ENCODE measurements at regions not wholly inside any gene's neighbourhood (a gene's known extent, or its start where the extent isn't known, plus 50 kb on each side); places are given as distances from the start of the nearest gene placed in this dataset.

DNA sequence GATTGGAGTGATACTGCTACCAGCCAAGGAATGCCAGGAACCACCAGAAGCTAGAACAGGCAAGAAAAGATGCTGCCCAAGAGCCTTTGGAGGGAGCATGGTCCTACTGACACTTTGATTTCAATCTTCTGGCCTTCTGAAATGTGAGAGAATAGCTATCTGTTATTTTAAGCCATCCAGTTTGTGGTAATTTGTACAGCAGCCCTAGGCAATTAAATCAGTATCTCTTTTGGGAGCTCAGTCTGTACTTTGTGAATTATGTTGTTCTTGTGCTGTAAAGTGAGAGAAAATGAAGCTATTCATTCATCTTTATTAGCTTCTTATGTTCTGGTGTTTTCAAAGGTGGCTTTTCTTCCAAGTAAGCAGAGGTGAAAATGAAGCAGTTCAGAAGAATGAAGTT, 381.3 kb downstream of the PDCD6IP start:
- TF ChIP-seq ZFX (IDR thresholded peaks at IDR 0.05), result no peak
- TF ChIP-seq, protein P1, sequence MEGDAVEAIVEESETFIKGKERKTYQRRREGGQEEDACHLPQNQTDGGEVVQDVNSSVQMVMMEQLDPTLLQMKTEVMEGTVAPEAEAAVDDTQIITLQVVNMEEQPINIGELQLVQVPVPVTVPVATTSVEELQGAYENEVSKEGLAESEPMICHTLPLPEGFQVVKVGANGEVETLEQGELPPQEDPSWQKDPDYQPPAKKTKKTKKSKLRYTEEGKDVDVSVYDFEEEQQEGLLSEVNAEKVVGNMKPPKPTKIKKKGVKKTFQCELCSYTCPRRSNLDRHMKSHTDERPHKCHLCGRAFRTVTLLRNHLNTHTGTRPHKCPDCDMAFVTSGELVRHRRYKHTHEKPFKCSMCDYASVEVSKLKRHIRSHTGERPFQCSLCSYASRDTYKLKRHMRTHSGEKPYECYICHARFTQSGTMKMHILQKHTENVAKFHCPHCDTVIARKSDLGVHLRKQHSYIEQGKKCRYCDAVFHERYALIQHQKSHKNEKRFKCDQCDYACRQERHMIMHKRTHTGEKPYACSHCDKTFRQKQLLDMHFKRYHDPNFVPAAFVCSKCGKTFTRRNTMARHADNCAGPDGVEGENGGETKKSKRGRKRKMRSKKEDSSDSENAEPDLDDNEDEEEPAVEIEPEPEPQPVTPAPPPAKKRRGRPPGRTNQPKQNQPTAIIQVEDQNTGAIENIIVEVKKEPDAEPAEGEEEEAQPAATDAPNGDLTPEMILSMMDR (conservative IDR thresholded peaks at IDR 0.05), result no peak
- H3K27ac ChIP-seq, result no peak overlapping the region

DNA sequence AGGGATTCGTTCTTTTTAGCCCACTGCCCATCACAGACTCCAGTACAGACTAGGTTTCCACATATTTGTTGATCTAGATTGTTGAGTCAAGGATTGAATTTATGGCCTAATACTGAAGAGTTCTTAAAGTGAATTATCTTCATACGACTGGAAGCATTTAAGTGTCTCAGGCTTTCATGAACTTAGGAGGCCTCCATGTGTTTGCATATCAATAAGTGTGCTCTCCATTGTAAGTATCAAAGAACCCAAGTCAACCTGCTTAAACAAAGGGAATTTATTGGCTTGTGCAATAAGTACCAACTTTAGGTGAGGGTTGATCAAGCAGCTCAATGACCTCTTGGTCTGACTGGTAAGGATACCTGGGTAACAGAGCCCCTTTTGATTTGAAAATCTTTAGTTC, 382.1 kb downstream of the PDCD6IP start:
- no peak overlapping the region for H3K27ac ChIP-seq
- no peak for TF ChIP-seq ZFX (IDR thresholded peaks at IDR 0.05)
- TF ChIP-seq, protein P1 (conservative IDR thresholded peaks at IDR 0.05), result no peak

DNA sequence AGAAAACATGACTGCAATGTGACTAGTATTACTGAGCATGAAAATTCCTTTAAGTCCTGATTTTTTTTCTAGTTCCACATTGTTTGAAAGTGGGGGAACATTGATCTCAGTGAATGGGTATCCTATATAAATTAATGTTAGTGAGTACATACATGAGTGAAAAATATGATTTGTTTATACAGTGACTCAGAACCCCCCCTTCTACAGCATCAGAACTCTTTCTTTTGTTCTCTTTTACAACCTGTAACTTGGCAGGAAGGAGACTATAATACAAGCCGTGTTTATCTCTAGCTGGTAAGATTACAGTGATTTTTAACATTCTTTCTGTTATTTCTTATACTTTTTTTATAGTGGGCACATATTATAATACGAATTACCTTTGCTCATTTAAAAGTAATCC, 384.7 kb downstream of the PDCD6IP start:
- no peak for TF ChIP-seq ZFX (IDR thresholded peaks at IDR 0.05)
- TF ChIP-seq, protein P1 (conservative IDR thresholded peaks at IDR 0.05), result no peak
- H3K27ac ChIP-seq, result no peak overlapping the region

DNA sequence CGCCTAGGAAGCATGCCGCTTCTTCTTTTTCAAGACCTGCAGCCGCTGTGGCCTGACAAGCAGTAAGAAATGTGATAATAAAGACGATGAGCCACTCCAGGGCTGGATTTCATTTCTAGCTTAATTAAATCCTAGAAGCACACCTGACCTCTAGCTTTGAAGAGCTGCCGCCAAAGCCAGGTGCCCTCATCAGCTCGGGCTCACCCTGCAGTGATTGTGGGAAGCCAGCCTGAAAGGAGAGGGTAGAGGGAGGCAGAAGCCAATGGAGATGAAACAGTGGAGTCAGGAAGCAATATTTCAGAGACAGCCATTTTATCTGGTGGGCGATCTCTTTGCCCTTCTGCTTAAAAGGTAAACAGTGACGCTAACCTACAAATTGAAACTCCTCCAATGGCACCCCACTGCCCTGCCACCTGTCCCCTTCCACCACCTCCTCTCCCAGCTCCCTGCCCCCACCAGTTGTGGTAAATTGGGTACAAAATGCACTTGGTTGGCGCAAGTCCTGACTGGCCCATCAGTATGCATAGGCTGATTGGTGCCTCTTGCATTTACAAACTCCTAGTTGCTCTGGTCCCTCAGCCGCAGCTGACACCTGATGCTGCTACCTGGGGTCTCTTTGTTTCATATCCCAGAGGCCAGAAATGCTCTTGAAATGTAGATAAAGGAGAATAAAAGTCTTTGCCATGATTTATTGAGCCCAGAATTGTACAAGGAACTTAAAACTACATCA, 385.3 kb downstream of the PDCD6IP start:
- no peak overlapping the region for H3K27ac ChIP-seq
- TF ChIP-seq, protein P1 (conservative IDR thresholded peaks at IDR 0.05), result no peak
- no peak for TF ChIP-seq ZFX (IDR thresholded peaks at IDR 0.05)

DNA sequence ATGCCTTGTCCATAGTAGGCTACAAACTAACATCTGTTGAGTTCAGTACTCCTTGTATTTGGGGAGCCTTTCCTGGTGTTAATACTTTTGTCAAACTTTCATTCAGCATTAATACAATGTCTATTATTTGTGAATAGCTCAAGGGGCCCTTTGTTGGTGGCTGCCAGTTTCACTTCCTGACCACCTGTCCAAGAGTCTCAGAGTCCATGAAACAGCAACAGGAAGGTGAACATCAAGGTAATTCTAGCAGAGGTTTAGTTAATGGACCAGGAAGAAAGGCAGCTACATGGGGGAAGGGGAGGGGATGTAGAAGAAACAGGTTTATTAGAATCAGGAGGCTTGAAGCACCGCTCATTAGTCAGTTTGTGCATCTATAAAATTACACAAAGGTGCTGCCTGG, 386.9 kb downstream of the PDCD6IP start:
- TF ChIP-seq ZFX (IDR thresholded peaks at IDR 0.05), result no peak
- TF ChIP-seq, protein P1 (conservative IDR thresholded peaks at IDR 0.05), result no peak
- H3K27ac ChIP-seq, result no peak overlapping the region

DNA sequence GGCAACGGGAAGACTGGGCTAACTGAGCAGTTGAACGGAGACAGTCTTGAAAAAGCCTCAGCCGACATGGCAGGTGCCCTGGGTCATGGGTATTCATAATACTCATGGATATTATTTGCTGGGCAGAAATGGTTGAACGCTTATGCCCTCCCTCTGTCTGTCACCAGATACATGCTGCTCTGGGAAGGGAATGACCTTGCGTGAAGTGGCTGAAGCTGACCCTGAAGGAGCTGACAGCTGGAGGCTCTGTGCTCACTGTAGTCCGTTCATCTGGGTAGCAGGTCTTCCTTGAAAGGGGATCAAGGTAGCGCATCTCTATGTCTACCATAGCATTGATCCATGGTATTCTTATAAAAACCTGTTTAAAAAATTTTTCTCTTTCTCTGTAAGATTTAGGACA, 390.7 kb downstream of the PDCD6IP start:
- no peak overlapping the region for H3K27ac ChIP-seq
- no peak for TF ChIP-seq ZFX (IDR thresholded peaks at IDR 0.05)
- TF ChIP-seq, protein P1 (conservative IDR thresholded peaks at IDR 0.05), result no peak

DNA sequence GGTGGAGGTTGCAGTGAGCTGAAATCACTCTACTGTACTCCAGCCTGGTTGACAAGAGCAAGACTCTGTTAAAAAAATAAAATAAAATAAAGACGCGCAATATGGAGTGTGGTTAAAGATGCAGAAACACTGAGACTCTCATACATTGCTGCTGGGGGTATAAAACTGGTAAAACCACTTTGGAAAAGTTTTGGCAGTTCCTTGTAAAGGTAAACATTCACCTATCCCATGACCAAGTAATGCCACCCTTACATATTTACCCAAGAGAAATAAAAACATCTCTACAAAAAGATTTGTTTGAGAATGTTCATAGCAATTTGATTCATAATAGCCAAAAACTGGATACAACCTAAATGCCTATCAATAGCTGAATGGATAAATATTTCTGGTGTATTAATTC, 398.5 kb downstream of the PDCD6IP start:
- H3K27ac ChIP-seq, result peak overlapping the region; percentile 65

More for the DNA sequence above, 398.5 kb downstream of the PDCD6IP start:
- TF ChIP-seq, protein P1 (conservative IDR thresholded peaks at IDR 0.05), result no peak
- no peak for TF ChIP-seq ZFX (IDR thresholded peaks at IDR 0.05)
